Renal pelvis (tissue), 1 donor: ENCODE measurements at regions not wholly inside any gene's neighbourhood (a gene's known extent, or its start where the extent isn't known, plus 50 kb on each side); places are given as distances from the start of the nearest gene placed in this dataset.
"Not testable (repeated sequence)": the region's sequence is repeated elsewhere in the genome, so short reads cannot be mapped to it uniquely, and the experiment has no call there.

Source experiments
- DNase-seq: peaks from one replicate; pipeline ENCODE4 v3.0.0-alpha.2; 2013

- no peak for DNase-seq
These were observed 143.8 kb upstream of the PCLO start for GRCh38 chr7:83306502-83306901.

GRCh38 chr7:83305027-83305426, 142.3 kb upstream of the PCLO start:
- no peak for DNase-seq

GRCh38 chr7:83301416-83301815, 138.7 kb upstream of the PCLO start:
- no peak for DNase-seq

GRCh38 chr7:83290211-83290610, 127.5 kb upstream of the PCLO start:
- DNase-seq: no peak

- DNase-seq: no peak
These were observed 126.8 kb upstream of the PCLO start for GRCh38 chr7:83289419-83289993.

- DNase-seq: no peak
These were observed 118.0 kb upstream of the PCLO start for GRCh38 chr7:83280671-83281070.

GRCh38 chr7:83276250-83276649, 113.6 kb upstream of the PCLO start:
- DNase-seq: no peak

GRCh38 chr7:83273699-83274098, 111.0 kb upstream of the PCLO start:
- no peak for DNase-seq

- peak; percentile 30 for DNase-seq
These were observed 108.8 kb upstream of the PCLO start for GRCh38 chr7:83271212-83272099.

- DNase-seq: no peak
These were observed 107.7 kb upstream of the PCLO start for GRCh38 chr7:83270407-83270806.

- peak; percentile 79 for DNase-seq
These were observed 104.5 kb upstream of the PCLO start for GRCh38 chr7:83267141-83267631.

- not testable (repeated sequence) for DNase-seq
These were observed 100.9 kb upstream of the PCLO start for GRCh38 chr7:83263442-83264034.

- DNase-seq: no peak
These were observed 96.4 kb upstream of the PCLO start for GRCh38 chr7:83259064-83259463.

GRCh38 chr7:83248000-83248399, 85.3 kb upstream of the PCLO start:
- DNase-seq: no peak

GRCh38 chr7:83219231-83219630, 56.5 kb upstream of the PCLO start:
- DNase-seq: not testable (repeated sequence)

GRCh38 chr7:83212883-83213282, 50.2 kb upstream of the PCLO start:
- DNase-seq: no peak
